GM18873 (cell line): ENCODE measurements at regions not wholly inside any gene's neighbourhood (a gene's known extent, or its start where the extent isn't known, plus 50 kb on each side); places are given as distances from the start of the nearest gene placed in this dataset.
"Not testable (repeated sequence)": the region's sequence is repeated elsewhere in the genome, so short reads cannot be mapped to it uniquely, and the experiment has no call there.

Experiments
- ATAC-seq: cut with Tn5 transposase; IDR thresholded peaks from one replicate; pipeline ENCODE4 v1.9.1; 2021; ENCODE audit warnings: mild to moderate bottlenecking, moderate library complexity, moderate number of reproducible peaks; ENCODE audit not compliant: unreplicated experiment, low FRiP score

- no peak for ATAC-seq
Observed at GRCh38 chrX:137858106-137858505, 292.2 kb downstream of the ZIC3 start.

GRCh38 chrX:137878401-137878800 lies 312.5 kb downstream of the ZIC3 start:
- ATAC-seq: no peak

- no peak for ATAC-seq
Observed at GRCh38 chrX:137882960-137883359, 317.0 kb downstream of the ZIC3 start.

- not testable (repeated sequence) for ATAC-seq
Observed at GRCh38 chrX:137884813-137885212, 318.9 kb downstream of the ZIC3 start.

GRCh38 chrX:137891431-137891830 lies 325.5 kb downstream of the ZIC3 start:
- no peak for ATAC-seq

GRCh38 chrX:137896123-137896522 lies 330.2 kb downstream of the ZIC3 start:
- ATAC-seq: no peak

- no peak for ATAC-seq
Observed at GRCh38 chrX:137915466-137915865, 349.5 kb downstream of the ZIC3 start.

- no peak for ATAC-seq
Observed at GRCh38 chrX:137916090-137916746, 350.3 kb downstream of the ZIC3 start.

- ATAC-seq: no peak
Observed at GRCh38 chrX:137926090-137926489, 360.2 kb downstream of the ZIC3 start.

- no peak for ATAC-seq
Observed at GRCh38 chrX:137929951-137930350, 364.0 kb downstream of the ZIC3 start.

- ATAC-seq: no peak
Observed at GRCh38 chrX:137930533-137930932, 364.6 kb downstream of the ZIC3 start.

GRCh38 chrX:137934214-137934613 lies 368.3 kb downstream of the ZIC3 start:
- not testable (repeated sequence) for ATAC-seq

GRCh38 chrX:137934887-137935286 lies 369.0 kb downstream of the ZIC3 start:
- not testable (repeated sequence) for ATAC-seq

GRCh38 chrX:137945470-137945869 lies 379.5 kb downstream of the ZIC3 start:
- ATAC-seq: no peak

GRCh38 chrX:137969191-137969590 lies 403.3 kb downstream of the ZIC3 start:
- ATAC-seq: no peak

- ATAC-seq: no peak
Observed at GRCh38 chrX:137982472-137983172, 416.7 kb downstream of the ZIC3 start.

- no peak for ATAC-seq
Observed at GRCh38 chrX:137988470-137988869, 422.5 kb downstream of the ZIC3 start.

- ATAC-seq: no peak
Observed at GRCh38 chrX:137998619-137999018, 432.7 kb downstream of the ZIC3 start.

- ATAC-seq: no peak
Observed at GRCh38 chrX:137999071-137999470, 433.1 kb downstream of the ZIC3 start.

- no peak for ATAC-seq
Observed at GRCh38 chrX:137999552-137999951, 433.6 kb downstream of the ZIC3 start.

GRCh38 chrX:138001226-138001625 lies 435.3 kb downstream of the ZIC3 start:
- no peak for ATAC-seq

- no peak for ATAC-seq
Observed at GRCh38 chrX:138006180-138006579, 440.3 kb downstream of the ZIC3 start.
